Chondrocyte (in vitro differentiated cells): ENCODE measurements at regions not wholly inside any gene's neighbourhood (a gene's known extent, or its start where the extent isn't known, plus 50 kb on each side); places are given as distances from the start of the nearest gene placed in this dataset.

Experiments used
- DNase-seq: peaks from one replicate; pipeline ENCODE4 v3.0.0; 2021; ENCODE audit warnings: mixed read lengths, low spot score
- H3K27ac Mint-ChIP-seq: one replicate; pipeline ENCODE4 v1.8.0; 2021; ENCODE audit warnings: mild to moderate bottlenecking, moderate library complexity, mixed read lengths; ENCODE audit not compliant: unreplicated experiment
- H3K27me3 Mint-ChIP-seq: 2 replicates; pipeline ENCODE4 v1.8.0; 2021; ENCODE audit warnings: low read depth, mixed read lengths
- H3K36me3 Mint-ChIP-seq: 2 replicates; pipeline ENCODE4 v1.8.0; 2021; ENCODE audit warnings: low read depth, mixed read lengths
- H3K4me1 Mint-ChIP-seq: 2 replicates; pipeline ENCODE4 v1.8.0; 2021; ENCODE audit warnings: low read depth, mild to moderate bottlenecking, mixed read lengths
- H3K4me3 Mint-ChIP-seq: one replicate; pipeline ENCODE4 v1.8.0; 2021; ENCODE audit warnings: mild to moderate bottlenecking, moderate library complexity, mixed read lengths; ENCODE audit not compliant: unreplicated experiment
- H3K9me3 Mint-ChIP-seq: 2 replicates; pipeline ENCODE4 v1.8.0; 2021; ENCODE audit warnings: low read depth, mixed read lengths
- TF ChIP-seq, protein P1 (sequence below): fragments of 200-600 bp; sonication (generic); IDR thresholded peaks from 2 replicates; pipeline ENCODE4 v1.5.0; 2021; ENCODE audit warnings: antibody characterized with exemption, mild to moderate bottlenecking, moderate library complexity

DNA sequence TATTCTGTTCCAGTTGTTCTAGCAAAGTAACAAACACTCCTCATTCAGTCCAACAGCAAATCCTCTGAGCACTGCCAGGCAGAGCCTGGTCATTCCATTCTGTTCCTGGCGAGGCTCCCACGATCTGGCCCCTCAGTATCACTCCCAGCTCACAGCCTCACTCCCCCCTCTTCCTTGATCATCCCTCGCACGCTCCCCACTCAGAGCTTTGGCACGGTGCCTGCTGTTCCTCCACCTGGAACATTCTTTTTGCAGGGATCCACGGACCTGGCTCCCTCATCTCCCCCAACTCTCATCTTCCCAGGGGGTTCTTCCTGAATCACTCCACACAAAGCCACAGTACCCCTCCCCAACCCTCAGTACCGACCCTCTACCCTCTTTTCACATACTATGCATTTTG is 192.3 kb downstream of the ATPSCKMT start:
- no peak for DNase-seq
- peaks cover 7% of the 10 kb centered on the region for H3K9me3 Mint-ChIP-seq
- H3K36me3 Mint-ChIP-seq = peaks cover 9% of the 10 kb centered on the region
- no peak overlapping the region for H3K4me3 Mint-ChIP-seq
- TF ChIP-seq, protein P1, sequence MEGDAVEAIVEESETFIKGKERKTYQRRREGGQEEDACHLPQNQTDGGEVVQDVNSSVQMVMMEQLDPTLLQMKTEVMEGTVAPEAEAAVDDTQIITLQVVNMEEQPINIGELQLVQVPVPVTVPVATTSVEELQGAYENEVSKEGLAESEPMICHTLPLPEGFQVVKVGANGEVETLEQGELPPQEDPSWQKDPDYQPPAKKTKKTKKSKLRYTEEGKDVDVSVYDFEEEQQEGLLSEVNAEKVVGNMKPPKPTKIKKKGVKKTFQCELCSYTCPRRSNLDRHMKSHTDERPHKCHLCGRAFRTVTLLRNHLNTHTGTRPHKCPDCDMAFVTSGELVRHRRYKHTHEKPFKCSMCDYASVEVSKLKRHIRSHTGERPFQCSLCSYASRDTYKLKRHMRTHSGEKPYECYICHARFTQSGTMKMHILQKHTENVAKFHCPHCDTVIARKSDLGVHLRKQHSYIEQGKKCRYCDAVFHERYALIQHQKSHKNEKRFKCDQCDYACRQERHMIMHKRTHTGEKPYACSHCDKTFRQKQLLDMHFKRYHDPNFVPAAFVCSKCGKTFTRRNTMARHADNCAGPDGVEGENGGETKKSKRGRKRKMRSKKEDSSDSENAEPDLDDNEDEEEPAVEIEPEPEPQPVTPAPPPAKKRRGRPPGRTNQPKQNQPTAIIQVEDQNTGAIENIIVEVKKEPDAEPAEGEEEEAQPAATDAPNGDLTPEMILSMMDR = no peak
- H3K4me1 Mint-ChIP-seq = no peaks in the 10 kb centered on the region
- H3K27me3 Mint-ChIP-seq = peaks cover 4% of the 10 kb centered on the region
- no peak overlapping the region for H3K27ac Mint-ChIP-seq

DNA sequence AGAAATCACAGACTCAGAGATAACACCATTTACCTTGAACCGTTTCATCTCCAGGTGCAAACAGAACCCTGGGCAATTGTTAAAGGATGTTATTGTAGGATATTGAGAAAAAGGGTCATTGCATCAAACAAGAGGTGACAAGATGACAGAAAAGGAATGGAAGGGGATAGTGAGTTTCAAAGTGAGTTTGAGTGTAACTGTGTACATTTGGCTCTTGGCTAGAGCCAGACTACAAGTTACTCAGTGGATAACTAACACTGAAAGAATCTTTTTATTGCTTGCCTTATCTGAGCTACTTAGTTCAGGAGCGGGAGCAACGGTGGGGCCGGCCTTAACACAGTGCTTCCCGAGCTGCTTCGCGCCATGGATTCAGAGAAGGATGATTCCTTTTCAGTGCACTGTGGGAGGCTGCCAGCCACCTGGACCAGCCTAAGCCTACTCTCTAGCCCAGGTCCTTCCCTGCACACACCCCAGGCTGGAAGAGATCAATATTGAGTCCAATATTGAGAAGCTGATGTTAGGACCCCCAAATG is 193.4 kb downstream of the ATPSCKMT start:
- peaks cover 4% of the 10 kb centered on the region for H3K27me3 Mint-ChIP-seq
- peaks cover 10% of the 10 kb centered on the region for H3K9me3 Mint-ChIP-seq
- TF ChIP-seq, protein P1 = no peak
- no peak overlapping the region for H3K4me3 Mint-ChIP-seq
- peaks cover 9% of the 10 kb centered on the region for H3K36me3 Mint-ChIP-seq
- no peak for DNase-seq
- H3K27ac Mint-ChIP-seq = no peak overlapping the region
- H3K4me1 Mint-ChIP-seq = no peaks in the 10 kb centered on the region

DNA sequence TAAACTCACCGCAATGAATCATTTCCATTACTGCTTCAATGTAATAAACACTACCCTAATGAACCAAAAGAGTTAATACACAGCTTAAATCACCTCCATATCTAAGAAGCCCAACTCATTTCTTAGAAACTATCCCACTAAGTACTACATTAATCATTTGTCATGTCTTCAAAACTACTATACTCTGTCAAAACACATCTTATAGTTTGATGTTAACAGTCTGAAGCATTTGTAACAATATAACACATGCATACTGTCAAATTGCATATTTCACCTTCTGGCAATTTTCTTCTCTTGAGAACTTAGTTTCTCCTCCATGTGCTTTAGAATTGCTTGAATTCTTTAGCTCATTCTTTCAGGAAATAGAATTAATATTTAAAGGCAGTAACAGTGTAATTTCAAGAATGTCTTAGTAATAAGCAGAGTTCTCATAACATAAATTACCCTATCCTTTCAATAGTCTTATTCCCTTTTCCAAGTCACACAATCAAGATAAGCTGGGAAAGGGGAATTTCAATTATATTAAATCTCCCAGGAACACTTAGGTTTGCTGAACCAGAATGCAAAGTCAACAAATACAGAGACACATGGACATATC is 199.7 kb downstream of the ATPSCKMT start:
- H3K36me3 Mint-ChIP-seq = peaks cover 10% of the 10 kb centered on the region
- no peaks in the 10 kb centered on the region for H3K27me3 Mint-ChIP-seq
- peaks cover 12% of the 10 kb centered on the region for H3K9me3 Mint-ChIP-seq
- peak overlapping the region; percentile 50 for H3K27ac Mint-ChIP-seq
- H3K4me1 Mint-ChIP-seq = peaks cover 19% of the 10 kb centered on the region
- DNase-seq = no peak
- TF ChIP-seq, protein P1 = no peak
- H3K4me3 Mint-ChIP-seq = no peak overlapping the region

DNA sequence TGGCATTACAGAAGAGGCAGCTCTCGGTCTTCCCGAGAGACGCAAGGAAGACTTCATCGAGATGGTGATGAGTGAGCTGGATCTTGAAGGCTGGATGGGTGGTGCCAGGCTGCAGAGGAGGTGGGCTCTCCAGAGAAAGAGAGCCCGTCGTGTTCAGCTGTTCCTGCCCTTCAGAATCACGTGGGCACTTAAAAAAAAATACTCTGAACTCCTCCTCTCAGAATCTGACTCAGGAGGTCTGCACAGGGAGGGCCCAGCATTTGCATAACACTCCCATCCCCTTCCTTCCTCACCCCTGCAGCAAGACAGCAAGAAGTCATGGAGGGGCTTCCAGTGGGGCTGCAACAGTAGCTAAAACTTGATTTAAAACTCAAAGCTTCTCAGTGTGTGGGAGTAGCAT is 203.0 kb downstream of the ATPSCKMT start:
- Mint-ChIP-seq H3K27me3 (no peaks in the 10 kb centered on the region), H3K4me3 (no peak overlapping the region)
- no peak for DNase-seq

DNA sequence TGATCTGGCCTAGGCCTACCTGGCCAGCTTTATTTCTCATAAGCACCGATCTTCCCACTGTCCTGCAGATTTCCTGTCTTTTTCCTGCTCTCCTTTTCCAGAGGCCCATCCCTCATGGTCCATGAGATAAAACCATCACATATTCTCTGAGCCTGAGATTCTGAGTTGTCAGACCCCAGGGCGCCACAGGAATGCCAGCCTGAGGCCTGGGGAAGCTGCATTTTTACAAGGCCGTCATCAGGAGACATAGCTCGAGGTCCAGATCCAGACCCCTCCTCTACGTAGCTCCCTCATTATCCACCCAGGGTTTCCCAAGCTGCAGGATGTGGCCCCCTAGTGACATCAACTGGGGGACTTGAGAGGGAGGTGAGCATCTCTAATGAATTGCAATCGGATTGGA is 204.3 kb downstream of the ATPSCKMT start:
- Mint-ChIP-seq H3K4me3 (no peak overlapping the region), H3K36me3 (no peaks in the 10 kb centered on the region), H3K4me1 (peaks cover 13% of the 10 kb centered on the region), H3K27me3 (no peaks in the 10 kb centered on the region), H3K27ac (no peak overlapping the region), H3K9me3 (peaks cover 6% of the 10 kb centered on the region)
- no peak for DNase-seq
- TF ChIP-seq, protein P1 = no peak

More for the DNA sequence above, 203.0 kb downstream of the ATPSCKMT start:
- TF ChIP-seq, protein P1 = no peak
- H3K4me1 Mint-ChIP-seq = peaks cover 19% of the 10 kb centered on the region
- peaks cover 3% of the 10 kb centered on the region for H3K9me3 Mint-ChIP-seq
- no peak overlapping the region for H3K27ac Mint-ChIP-seq
- H3K36me3 Mint-ChIP-seq = peaks cover 4% of the 10 kb centered on the region
